GM08714 (cell line): ENCODE measurements at regions not wholly inside any gene's neighbourhood (a gene's known extent, or its start where the extent isn't known, plus 50 kb on each side); places are given as distances from the start of the nearest gene placed in this dataset.
"Not testable (repeated sequence)": the region's sequence is repeated elsewhere in the genome, so short reads cannot be mapped to it uniquely, and the experiment has no call there.

Experiments
- H3K4me3 ChIP-seq: fragments of 200-500 bp; sonication (Bioruptor generic); 2 replicates; pipeline ENCODE4 v1.5.1; 2014; ENCODE audit warnings: mild to moderate bottlenecking, low read length, inconsistent platforms
- ZNF274 ChIP-seq: IDR thresholded peaks from 2 replicates; pipeline ENCODE4 v1.6.1; 2012; ENCODE audit warnings: mild to moderate bottlenecking, low read depth, low read length

GRCh38 chr1:191498825-191499224 is 659.4 kb upstream of the RGS18 start:
- no peak overlapping the region for H3K4me3 ChIP-seq
- TF ChIP-seq ZNF274, result no peak

DNA sequence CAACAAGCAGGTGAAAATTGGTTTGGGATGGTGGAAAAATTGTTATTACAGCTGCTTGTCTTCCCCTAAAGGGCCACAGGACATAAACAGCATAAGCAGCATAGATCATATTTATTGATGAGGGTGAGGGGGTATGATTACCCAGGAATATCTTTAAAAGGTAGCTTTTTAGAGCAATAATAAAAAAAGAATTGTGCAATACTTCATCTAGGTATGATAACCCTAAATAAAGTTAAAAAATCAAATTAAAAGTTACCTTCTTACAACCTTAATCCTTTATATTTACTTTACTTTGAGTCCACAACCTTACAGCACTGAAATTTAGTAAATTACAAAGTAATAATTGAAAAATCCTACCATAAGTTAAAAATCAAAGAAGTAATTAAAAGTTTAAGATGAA is 653.3 kb upstream of the RGS18 start:
- no peak for TF ChIP-seq ZNF274
- no peak overlapping the region for H3K4me3 ChIP-seq

- no peak for TF ChIP-seq ZNF274
- no peak overlapping the region for H3K4me3 ChIP-seq
Measured at GRCh38 chr1:191508239-191508638, 650.0 kb upstream of the RGS18 start.

DNA sequence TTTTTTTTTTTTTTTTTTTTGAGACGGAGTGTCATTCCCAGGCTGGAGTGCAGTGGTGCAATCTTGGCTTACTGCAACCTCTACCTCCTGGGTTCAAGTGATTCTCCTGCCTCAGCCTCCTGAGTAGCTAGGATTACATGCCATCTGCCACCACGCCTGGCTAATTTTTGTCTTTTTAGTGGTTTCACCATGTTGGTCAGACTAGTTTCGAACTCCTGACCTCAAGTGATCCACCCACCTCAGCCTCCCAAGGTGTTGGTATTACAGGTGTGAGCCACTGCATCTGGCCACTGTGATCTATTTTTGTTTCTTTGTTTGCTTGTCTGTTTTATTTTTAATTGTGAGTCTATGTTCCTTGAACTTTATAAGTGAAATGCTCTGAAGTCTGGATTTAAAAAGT is 646.8 kb upstream of the RGS18 start:
- H3K4me3 ChIP-seq, result not testable (repeated sequence)

DNA sequence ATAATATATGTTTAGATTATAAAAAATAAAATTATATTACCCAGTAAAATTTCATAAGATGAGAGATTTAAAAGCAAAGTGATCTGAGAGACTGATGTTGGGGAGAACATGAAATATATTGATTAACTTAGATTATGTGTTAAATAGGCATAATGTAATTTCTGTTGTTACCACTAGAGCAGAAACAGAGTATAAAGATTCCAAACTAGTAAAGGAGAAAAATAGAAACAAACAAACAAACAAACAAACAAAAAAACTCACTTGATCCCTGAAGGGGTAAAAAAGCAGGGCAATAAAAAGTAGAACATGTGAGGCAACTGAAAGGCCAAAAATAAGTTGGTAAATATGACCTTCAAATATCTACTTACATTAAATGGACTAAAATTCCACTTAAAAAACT is 640.4 kb upstream of the RGS18 start:
- TF ChIP-seq ZNF274, result no peak
- no peak overlapping the region for H3K4me3 ChIP-seq

- no peak for TF ChIP-seq ZNF274
- no peak overlapping the region for H3K4me3 ChIP-seq
Measured at GRCh38 chr1:191519519-191519918, 638.7 kb upstream of the RGS18 start.

DNA sequence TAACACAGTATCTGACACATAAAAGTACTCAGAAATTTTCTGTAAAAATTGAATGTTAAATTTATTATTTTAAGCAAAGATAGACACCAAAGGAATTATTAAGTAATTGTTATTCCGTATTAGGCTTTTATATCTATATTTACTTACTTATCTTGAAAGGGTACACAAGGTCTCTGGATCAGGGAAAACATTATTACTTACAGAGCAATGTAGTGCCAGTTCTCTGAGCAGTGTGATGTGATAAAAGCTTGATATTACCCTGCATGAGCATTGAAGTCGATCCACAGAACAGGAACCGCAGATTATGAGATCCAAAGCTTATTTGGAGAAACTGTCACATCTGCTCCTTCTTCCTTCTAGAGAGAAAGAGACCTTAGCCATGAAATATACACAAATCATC is 637.9 kb upstream of the RGS18 start:
- no peak overlapping the region for H3K4me3 ChIP-seq
- no peak for TF ChIP-seq ZNF274

- H3K4me3 ChIP-seq, result not testable (repeated sequence)
Measured at GRCh38 chr1:191525944-191526343, 632.3 kb upstream of the RGS18 start.

GRCh38 chr1:191528275-191528674 is 630.0 kb upstream of the RGS18 start:
- TF ChIP-seq ZNF274, result no peak
- no peak overlapping the region for H3K4me3 ChIP-seq

DNA sequence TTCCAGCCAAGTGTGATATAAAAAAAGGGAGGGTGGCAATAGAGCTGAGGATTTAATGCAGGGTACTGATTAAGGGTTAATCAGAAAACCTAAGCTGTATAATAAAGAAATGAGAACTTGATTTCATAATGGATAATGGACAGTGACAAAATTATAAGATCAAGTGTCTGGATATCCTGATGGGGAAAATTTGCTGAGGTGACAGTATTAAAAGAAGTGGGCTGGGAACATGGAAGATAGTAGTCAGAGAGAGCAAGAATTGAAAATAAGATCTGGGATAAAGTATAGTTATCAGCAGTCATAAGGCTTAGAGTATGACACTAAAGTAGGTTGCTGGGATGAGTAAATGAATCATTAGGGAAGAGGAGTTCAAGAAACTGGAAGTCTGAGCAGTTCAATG is 627.3 kb upstream of the RGS18 start:
- TF ChIP-seq ZNF274, result no peak

DNA sequence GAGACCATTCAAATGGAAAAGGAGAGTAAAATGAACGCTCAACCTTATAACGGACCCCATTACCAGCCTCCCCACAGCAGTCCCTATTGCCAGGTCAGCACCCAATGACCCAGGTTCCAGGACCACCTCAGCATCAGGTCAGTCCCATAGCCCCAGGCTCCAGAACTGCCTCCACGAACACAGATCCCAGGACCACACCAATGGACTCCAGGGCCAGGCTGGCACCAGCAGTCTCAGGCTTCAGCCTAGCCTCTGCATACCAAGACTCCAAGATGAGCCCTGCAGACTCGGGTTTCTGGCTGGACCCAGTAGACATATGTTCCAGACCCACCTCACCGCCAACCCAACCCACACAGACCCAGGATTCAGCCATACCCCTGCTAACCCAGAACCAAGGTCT is 625.0 kb upstream of the RGS18 start:
- no peak overlapping the region for H3K4me3 ChIP-seq
- no peak for TF ChIP-seq ZNF274

More for the DNA sequence above, 627.3 kb upstream of the RGS18 start:
- no peak overlapping the region for H3K4me3 ChIP-seq

- TF ChIP-seq ZNF274, result no peak
- H3K4me3 ChIP-seq, result no peak overlapping the region
Measured at GRCh38 chr1:191536791-191537429, 621.4 kb upstream of the RGS18 start.

DNA sequence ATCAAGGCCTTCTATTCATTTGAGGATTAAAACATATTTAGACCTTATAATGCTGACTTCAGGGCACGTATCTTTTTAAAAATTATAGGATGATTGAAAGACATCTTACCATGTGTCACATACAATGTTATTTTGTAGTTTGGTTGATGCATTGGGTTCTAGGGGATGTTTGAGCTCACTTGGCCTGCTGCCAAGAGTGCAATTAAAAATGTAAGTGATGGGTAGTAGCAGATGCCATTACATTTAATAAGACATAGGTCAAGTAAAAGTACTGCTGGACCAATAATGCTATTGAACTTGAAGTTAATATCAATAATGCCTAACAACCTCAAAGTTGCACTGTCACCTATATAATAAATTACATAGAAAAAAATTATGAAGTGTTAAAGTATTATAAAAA is 616.5 kb upstream of the RGS18 start:
- TF ChIP-seq ZNF274, result no peak
- H3K4me3 ChIP-seq, result no peak overlapping the region

DNA sequence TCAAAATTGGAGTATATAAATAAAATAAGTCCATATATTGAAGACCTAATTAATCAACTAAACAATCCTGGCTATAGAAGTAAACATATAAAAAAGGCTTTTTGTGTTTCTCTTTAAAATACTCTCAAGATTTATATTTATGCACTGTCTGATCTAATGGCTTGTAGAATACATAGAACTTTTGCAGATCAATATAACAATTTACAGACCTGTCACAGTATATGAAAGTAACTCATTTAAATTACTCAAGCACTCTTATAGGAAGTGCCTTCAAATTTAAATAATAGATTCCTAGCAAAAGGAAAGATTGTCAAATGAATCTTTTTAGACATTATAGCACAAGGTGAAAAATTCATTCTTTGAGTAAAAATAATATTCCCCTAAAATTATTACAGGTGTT is 615.8 kb upstream of the RGS18 start:
- no peak overlapping the region for H3K4me3 ChIP-seq
- no peak for TF ChIP-seq ZNF274

GRCh38 chr1:191546803-191547202 is 611.5 kb upstream of the RGS18 start:
- no peak for TF ChIP-seq ZNF274
- no peak overlapping the region for H3K4me3 ChIP-seq

- H3K4me3 ChIP-seq, result no peak overlapping the region
- no peak for TF ChIP-seq ZNF274
Measured at GRCh38 chr1:191551019-191551418, 607.2 kb upstream of the RGS18 start.
